ENCODE measurements at regions not wholly inside any gene's neighbourhood (a gene's known extent, or its start where the extent isn't known, plus 50 kb on each side); places are given as distances from the start of the nearest gene placed in this dataset.

- H3K4ac ChIP-seq (ENCODE audit: low read depth, low read length): peak overlapping the region; percentile 87
- ChIA-PET CTCF (interaction anchor here (0.6 kb wide), 1 partner anchor 268 kb away, joined by 3 read pairs; the partner anchor contains the start of gene C9orf50), POLR2A (ENCODE audit: unreplicated experiment) (no interaction called here)
- H3K27me3 ChIP-seq (ENCODE audit: control insufficient read depth, insufficient read depth, low read length): no peaks in the 10 kb centered on the region
- H3K79me1 ChIP-seq (ENCODE audit: low read depth in 1 of 2, low read length in 2 of 2): no peaks in the 10 kb centered on the region
- H3K4me3 ChIP-seq (ENCODE audit: insufficient read depth, low read depth, low read length): peak overlapping the region; percentile 56
- dilution Hi-C loops (cut with HindIII; ENCODE audit: low sequenced_read_pairs, unreplicated experiment): no loop called here
- TF ChIP-seq CHD1 (IDR thresholded peaks at IDR 0.05; ENCODE audit: low read depth, low read length) (no peak), RCOR1 (IDR thresholded peaks at IDR 0.05; ENCODE audit: insufficient replicate concordance, low read length) (no peak), BHLHE40 (IDR thresholded peaks at IDR 0.05; ENCODE audit: low read depth, low read length) (no peak), NFE2L2 (IDR thresholded peaks at IDR 0.05; ENCODE audit: low read depth, low read length) (no peak), MAZ (IDR thresholded peaks at IDR 0.05; ENCODE audit: borderline replicate concordance, low read depth, low read length) (no peak), FOS (IDR thresholded peaks at IDR 0.05; ENCODE audit: low read depth, low read length) (no peak)
- peak overlapping the region; percentile 64; the same call in 1 of the 2 replicates for H3K9ac ChIP-seq (ENCODE audit: low read depth, low read length)
- no peak overlapping the region for H3K23ac ChIP-seq (ENCODE audit: low read depth, low read length)
- peaks cover 7% of the 10 kb centered on the region for H3K9me3 ChIP-seq (ENCODE audit: control insufficient read depth, insufficient read depth, low read length)
- intact Hi-C loops (cut with micrococcal nuclease): no loop called here
- H3K18ac ChIP-seq (ENCODE audit: low read depth, low read length): peak overlapping the region; percentile 92; the same call in 1 of the 2 replicates
- H3K14ac ChIP-seq (replicated peaks; ENCODE audit: low read depth, low read length): peak overlapping the region; percentile 93; the same call in 1 of the 2 replicates
- H3K27ac ChIP-seq (ENCODE audit: insufficient read depth, low read length): peak overlapping the region; percentile 47
- H3K36me3 ChIP-seq (ENCODE audit: control insufficient read depth, insufficient read depth, low read length): no peaks in the 10 kb centered on the region
- H4K20me1 ChIP-seq (ENCODE audit: insufficient read depth, low read length): no peaks in the 10 kb centered on the region
- H3K4me2 ChIP-seq (ENCODE audit: low read depth, low read length): peak overlapping the region; percentile 90
- H2BK15ac ChIP-seq (ENCODE audit: low read depth, low read length): peak overlapping the region; percentile 84; the same call in 1 of the 3 replicates
- in situ Hi-C loops (cut with MboI; ENCODE audit: low sequenced_read_pairs): no loop called here
- peak overlapping the region; percentile 87 for H4K91ac ChIP-seq (ENCODE audit: insufficient read depth, low read depth, low read length)
- H2AFZ ChIP-seq (replicated peaks; ENCODE audit: low read length, poor library complexity): peak overlapping the region; percentile 98
- DNase-seq: no peak
- H2BK120ac ChIP-seq (ENCODE audit: low read depth, low read length): peak overlapping the region; percentile 96
- H2AK9ac ChIP-seq (replicated peaks; ENCODE audit: low read depth, low read length, poor library complexity): peak overlapping the region; percentile 91
- WGBS, 2 experiments (ENCODE audit: extremely low coverage in 2 of 2, insufficient read length in 1 of 2): 31% methylated on average over 5 of the region's 49 CpGs; no CpG with 5 or more reads in 1 of the 2 experiments
- H2BK5ac ChIP-seq (ENCODE audit: low read depth, low read length, poor library complexity, severe bottlenecking): peak overlapping the region; percentile 18
- no TSS peak for BruUV-seq (replicated peaks)
- peak overlapping the region; percentile 96 for H4K5ac ChIP-seq (ENCODE audit: low read depth, low read length)
- ATAC-seq (ENCODE audit: low read depth): peak; percentile 58
- peak overlapping the region; percentile 55; the same call in 1 of the 2 replicates for H2BK20ac ChIP-seq (ENCODE audit: low read depth, low read length)
- H2AK5ac ChIP-seq (ENCODE audit: low read depth, low read length): peak overlapping the region; percentile 49; the same call in 1 of the 2 replicates
- H4K8ac ChIP-seq (ENCODE audit: low read depth in 2 of 2, low read length in 2 of 2): peak overlapping the region; percentile 84 to 91
- H3K9me1 ChIP-seq (ENCODE audit: insufficient read depth, low read length): no peaks in the 10 kb centered on the region
- H3K56ac ChIP-seq (ENCODE audit: extremely low read depth, insufficient read depth, low read length): peak overlapping the region; percentile 32; the same call in 1 of the 2 replicates
- peaks cover 18% of the 10 kb centered on the region; the same call in 1 of the 2 replicates for H3K4me1 ChIP-seq (ENCODE audit: control insufficient read depth, insufficient read depth, low read length)
Observed at GRCh38 chr9:129352146-129352865, 174.2 kb upstream of the IER5L start.
